PC-3 (cell line): ENCODE measurements at regions not wholly inside any gene's neighbourhood (a gene's known extent, or its start where the extent isn't known, plus 50 kb on each side); places are given as distances from the start of the nearest gene placed in this dataset.

Source experiments
- ATAC-seq: fragments of 200-7000 bp; cut with Tn5 transposase; 2 replicates; pipeline ENCODE4 v1.9.1; 2020; ENCODE audit warnings: mild to moderate bottlenecking, moderate library complexity
- BruUV-seq: library from RNA; stranded (reverse); fragments of 400-500 nt; replicated peaks from 2 replicates; lab custom pipeline; 2021; lab: Mats Ljungman, UMichigan
- CTCF ChIA-PET: fragments of 300-600 bp; sonication (Branson Sonifier 250); formaldehyde crosslinking; loops from one replicate; lab custom pipeline; 2022; ENCODE audit warnings: antibody characterized with exemption; lab: Charles Lee
- POLR2A ChIA-PET: fragments of 300-600 bp; sonication (Branson Sonifier 250); formaldehyde crosslinking; loops from one replicate; lab custom pipeline; 2022; ENCODE audit warnings: antibody characterized with exemption; ENCODE audit not compliant: unreplicated experiment; lab: Charles Lee
- DNase-seq: peaks from one replicate; pipeline ENCODE4 v3.0.0-alpha.2; 2015
- H2AFZ ChIP-seq: fragments of 300-600 bp; sonication (generic); 2 replicates; pipeline ENCODE4 v1.6.0; 2016; ENCODE audit warnings: antibody characterized with exemption, low read length
- H3F3A ChIP-seq: fragments of 300-600 bp; sonication (generic); one replicate; pipeline ENCODE4 v1.6.0; 2017; ENCODE audit warnings: antibody characterized with exemption, low read length, control low read depth, mild to moderate bottlenecking; ENCODE audit not compliant: unreplicated experiment
- H3K27ac ChIP-seq: fragments of 300-600 bp; sonication (generic); 2 replicates; pipeline ENCODE4 v1.5.1; 2016; ENCODE audit warnings: mild to moderate bottlenecking, low read length
- H3K27me3 ChIP-seq: fragments of 300-600 bp; sonication (generic); 2 replicates; pipeline ENCODE4 v1.6.1; 2016; ENCODE audit warnings: low read length, mixed read lengths
- H3K36me3 ChIP-seq: fragments of 300-600 bp; sonication (generic); 2 replicates; pipeline ENCODE4 v1.6.1; 2016; ENCODE audit warnings: low read depth, mixed run types, low read length, mixed read lengths
- H3K4me1 ChIP-seq: fragments of 300-600 bp; sonication (generic); 2 replicates; pipeline ENCODE4 v1.5.1; 2016; ENCODE audit warnings: low read length; ENCODE audit not compliant: insufficient read depth
- H3K4me2 ChIP-seq: fragments of 300-600 bp; sonication (generic); 2 replicates; pipeline ENCODE4 v1.6.0; 2016; ENCODE audit warnings: low read length
- H3K4me3 ChIP-seq: fragments of 300-600 bp; sonication (generic); 2 replicates; pipeline ENCODE4 v1.5.1; 2016; ENCODE audit warnings: mild to moderate bottlenecking, low read length, mixed read lengths
- H3K79me2 ChIP-seq: fragments of 300-600 bp; sonication (generic); 2 replicates; pipeline ENCODE4 v1.6.1; 2017; ENCODE audit warnings: low read length, mixed read lengths
- H3K9ac ChIP-seq: fragments of 300-600 bp; sonication (generic); 2 replicates; pipeline ENCODE4 v1.6.0; 2016; ENCODE audit warnings: mild to moderate bottlenecking, low read length
- H3K9me2 ChIP-seq: fragments of 300-600 bp; sonication (generic); replicated peaks from 2 replicates; pipeline ENCODE4 v1.6.1; 2016; ENCODE audit warnings: mixed run types, low read length, mixed read lengths
- H3K9me3 ChIP-seq: fragments of 300-600 bp; sonication (generic); 2 replicates; pipeline ENCODE4 v1.6.1; 2016; ENCODE audit warnings: low read length, mixed read lengths
- H4K20me1 ChIP-seq: fragments of 300-600 bp; sonication (generic); 2 replicates; pipeline ENCODE4 v1.6.1; 2016; ENCODE audit warnings: low read length, mixed read lengths
- EZH2 ChIP-seq: fragments of 300-600 bp; sonication (generic); IDR thresholded peaks from one replicate; pipeline ENCODE4 v1.6.1; 2017; ENCODE audit warnings: antibody characterized with exemption, mild to moderate bottlenecking, low read length; ENCODE audit not compliant: unreplicated experiment
- EZH2phosphoT487 ChIP-seq: fragments of 300-600 bp; sonication (generic); IDR thresholded peaks from 2 replicates; pipeline ENCODE4 v1.6.1; 2018; ENCODE audit warnings: mild to moderate bottlenecking, antibody characterized with exemption, low read length, borderline replicate concordance
- intact Hi-C: fragments of 100-400 bp; cut with micrococcal nuclease; formaldehyde crosslinking; loops from 2 replicates; pipeline ENCODE4 v1.9.0; 2023
- TF ChIP-seq, protein P1 (sequence below): fragments of 300-600 bp; sonication (generic); conservative IDR thresholded peaks from 2 replicates; pipeline ENCODE4 v1.5.1; 2017; ENCODE audit warnings: antibody characterized with exemption, low read depth, mild to moderate bottlenecking, low read length

DNA sequence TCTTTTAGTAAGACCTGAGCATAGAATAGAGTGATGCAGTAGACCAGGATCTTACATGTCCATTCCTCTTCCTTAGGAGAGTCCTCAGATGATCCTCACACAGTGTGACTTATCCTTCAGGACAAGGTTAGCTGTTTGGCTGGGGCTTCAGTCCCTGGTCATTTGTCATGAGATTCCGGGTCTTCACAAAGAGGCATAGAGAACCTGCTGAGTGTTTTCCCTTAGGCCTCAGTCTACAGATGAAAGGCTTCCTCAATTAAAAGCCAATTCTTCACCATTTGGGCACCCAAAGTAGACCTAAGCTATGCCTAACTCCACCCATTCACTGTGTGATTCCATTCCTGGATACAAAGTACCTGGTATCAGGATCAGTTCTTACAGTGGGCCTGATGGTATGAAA lies 329.8 kb upstream of the RUNX1 start:
- Histone ChIP-seq H4K20me1 (no peaks in the 10 kb centered on the region), H3K27me3 (no peaks in the 10 kb centered on the region), H3K9me2 (no peaks in the 10 kb centered on the region), H3K36me3 (no peaks in the 10 kb centered on the region), H3K79me2 (no peaks in the 10 kb centered on the region), H3K9me3 (no peaks in the 10 kb centered on the region), H3K4me1 (peaks cover 11% of the 10 kb centered on the region; the same call in 1 of the 2 replicates), H3K4me3 (no peak overlapping the region), H3F3A (no peaks in the 10 kb centered on the region), H3K4me2 (no peak overlapping the region), H3K9ac (no peak overlapping the region), H2AFZ (no peak overlapping the region), H3K27ac (no peak overlapping the region)
- intact Hi-C loops: no loop called here
- ChIA-PET CTCF (interaction anchor here (0.6 kb wide), 1 partner anchor 11 kb away, joined by 4 read pairs; no protein-coding TSS in a partner anchor), POLR2A (no interaction called here)
- TF ChIP-seq EZH2 (no peak), EZH2phosphoT487 (no peak)
- TF ChIP-seq, protein P1, sequence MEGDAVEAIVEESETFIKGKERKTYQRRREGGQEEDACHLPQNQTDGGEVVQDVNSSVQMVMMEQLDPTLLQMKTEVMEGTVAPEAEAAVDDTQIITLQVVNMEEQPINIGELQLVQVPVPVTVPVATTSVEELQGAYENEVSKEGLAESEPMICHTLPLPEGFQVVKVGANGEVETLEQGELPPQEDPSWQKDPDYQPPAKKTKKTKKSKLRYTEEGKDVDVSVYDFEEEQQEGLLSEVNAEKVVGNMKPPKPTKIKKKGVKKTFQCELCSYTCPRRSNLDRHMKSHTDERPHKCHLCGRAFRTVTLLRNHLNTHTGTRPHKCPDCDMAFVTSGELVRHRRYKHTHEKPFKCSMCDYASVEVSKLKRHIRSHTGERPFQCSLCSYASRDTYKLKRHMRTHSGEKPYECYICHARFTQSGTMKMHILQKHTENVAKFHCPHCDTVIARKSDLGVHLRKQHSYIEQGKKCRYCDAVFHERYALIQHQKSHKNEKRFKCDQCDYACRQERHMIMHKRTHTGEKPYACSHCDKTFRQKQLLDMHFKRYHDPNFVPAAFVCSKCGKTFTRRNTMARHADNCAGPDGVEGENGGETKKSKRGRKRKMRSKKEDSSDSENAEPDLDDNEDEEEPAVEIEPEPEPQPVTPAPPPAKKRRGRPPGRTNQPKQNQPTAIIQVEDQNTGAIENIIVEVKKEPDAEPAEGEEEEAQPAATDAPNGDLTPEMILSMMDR: no peak
- no peak for ATAC-seq
- BruUV-seq: no TSS peak
- no peak for DNase-seq

DNA sequence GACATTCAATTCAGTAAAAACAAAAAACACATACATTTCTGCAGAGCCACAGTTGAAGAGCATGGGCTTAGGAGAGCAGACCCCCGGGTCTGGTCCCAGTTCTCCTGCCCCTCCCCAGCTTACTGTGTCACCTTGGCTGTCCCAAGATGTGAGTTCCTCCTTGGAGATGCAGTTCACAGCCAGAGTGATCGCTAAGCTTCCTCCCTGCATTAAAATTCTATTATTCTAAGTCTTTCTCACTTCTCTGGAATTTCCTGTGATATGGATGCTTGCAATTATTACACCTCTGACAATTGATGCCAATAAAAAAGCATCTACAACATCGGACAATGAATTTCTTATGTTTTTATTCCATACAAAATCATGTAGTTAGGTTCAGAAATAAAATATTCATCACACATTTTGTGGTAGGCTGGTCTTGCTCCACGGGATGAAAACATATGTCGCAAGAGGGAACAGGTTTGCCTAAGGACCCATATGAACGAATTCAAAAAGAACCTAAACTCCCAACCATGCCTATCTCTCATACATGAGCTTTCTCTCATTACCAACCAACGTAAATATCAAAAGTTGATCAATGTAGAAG lies 328.5 kb upstream of the RUNX1 start:
- intact Hi-C loops: no loop called here
- no peak overlapping the region for H2AFZ ChIP-seq
- POLR2A ChIA-PET: no interaction called here

DNA sequence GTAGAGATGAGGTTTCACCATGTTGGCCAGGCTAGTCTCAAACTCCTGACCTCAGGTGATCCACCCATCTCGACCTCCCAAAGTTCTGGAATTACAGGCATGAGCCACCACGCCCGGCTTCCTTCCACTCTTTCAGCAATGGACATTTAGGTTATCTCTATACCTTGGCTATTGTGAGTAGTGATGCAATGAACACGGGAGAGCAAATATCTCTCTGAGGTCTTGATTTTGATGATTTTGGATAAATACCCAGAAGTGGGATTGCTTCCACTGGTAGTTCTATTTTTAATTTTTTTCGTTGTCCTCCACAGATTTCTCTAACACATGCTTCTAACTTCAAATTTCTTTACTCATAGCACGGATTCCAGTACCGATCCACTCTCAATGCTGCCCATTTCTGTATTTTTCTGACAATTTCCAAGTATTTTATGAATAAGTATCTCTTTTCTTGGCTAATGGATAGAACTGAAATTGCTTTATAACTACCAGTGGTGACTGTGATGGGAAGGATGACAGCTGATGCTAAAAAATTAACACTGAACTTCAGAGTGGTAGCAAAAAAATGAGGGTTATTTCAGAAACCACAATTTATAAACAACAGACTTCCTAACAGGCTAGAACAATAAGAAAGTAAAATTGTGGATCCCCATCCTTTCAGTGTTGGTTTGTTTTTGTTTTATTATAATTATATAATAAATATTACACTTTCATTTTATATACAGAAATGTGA lies 327.5 kb upstream of the RUNX1 start:
- ATAC-seq (no peak), DNase-seq (no peak)
- Histone ChIP-seq H3K27me3 (no peaks in the 10 kb centered on the region), H2AFZ (no peak overlapping the region), H3K79me2 (no peaks in the 10 kb centered on the region), H4K20me1 (no peaks in the 10 kb centered on the region), H3K9me2 (no peaks in the 10 kb centered on the region), H3K4me3 (no peak overlapping the region), H3K4me1 (peaks cover 11% of the 10 kb centered on the region; the same call in 1 of the 2 replicates), H3K36me3 (no peaks in the 10 kb centered on the region), H3F3A (no peaks in the 10 kb centered on the region), H3K4me2 (no peak overlapping the region), H3K27ac (no peak overlapping the region), H3K9me3 (no peaks in the 10 kb centered on the region), H3K9ac (no peak overlapping the region)
- ChIA-PET CTCF (no interaction called here), POLR2A (no interaction called here)
- BruUV-seq: no TSS peak
- intact Hi-C loops: no loop called here
- TF ChIP-seq, protein P1: no peak
- TF ChIP-seq EZH2 (no peak), EZH2phosphoT487 (no peak)

More for the DNA sequence above, 328.5 kb upstream of the RUNX1 start:
- H3K27me3 ChIP-seq: no peaks in the 10 kb centered on the region
- no peak overlapping the region for H3K27ac ChIP-seq
- peaks cover 11% of the 10 kb centered on the region; the same call in 1 of the 2 replicates for H3K4me1 ChIP-seq
- no peak for DNase-seq
- no peaks in the 10 kb centered on the region for H3K9me3 ChIP-seq
- no peak for ATAC-seq
- BruUV-seq: no TSS peak
- no peaks in the 10 kb centered on the region for H3K79me2 ChIP-seq
- H3K36me3 ChIP-seq: no peaks in the 10 kb centered on the region
- no peak overlapping the region for H3K4me2 ChIP-seq
- H3K9ac ChIP-seq: no peak overlapping the region
- TF ChIP-seq EZH2: no peak
- CTCF ChIA-PET: no interaction called here
- H3K4me3 ChIP-seq: no peak overlapping the region
- no peaks in the 10 kb centered on the region for H3K9me2 ChIP-seq
- H3F3A ChIP-seq: no peaks in the 10 kb centered on the region
- no peaks in the 10 kb centered on the region for H4K20me1 ChIP-seq
